Right lobe of liver (tissue), 6 donors: ENCODE measurements at regions not wholly inside any gene's neighbourhood (a gene's known extent, or its start where the extent isn't known, plus 50 kb on each side); places are given as distances from the start of the nearest gene placed in this dataset.

Experiments
- ATAC-seq, 4 donors: fragments of 200-7000 bp; cut with Tn5 transposase; one replicate each; pipeline ENCODE4 v1.9.1; 2020; ENCODE audit warnings: mild to moderate bottlenecking in 4 of 4, moderate library complexity in 4 of 4
- DNase-seq, 3 donors: peaks; one replicate each; pipeline ENCODE4 v3.0.0-alpha.2; 2020
- H3K27ac ChIP-seq, 3 donors: fragments of 200-600 bp; one replicate each; pipeline ENCODE4 v1.8.0; 2022
- H3K27me3 ChIP-seq, 2 donors: fragments of 200-600 bp; one replicate each; pipeline ENCODE4 v1.8.0; 2022
- H3K36me3 ChIP-seq, 4 donors: fragments of 200-600 bp; sonication (generic) in 1 of 4; one replicate each; pipeline versions ENCODE4 v1.5.1 to v1.8.0; 2017 to 2022; ENCODE audit warnings: control low read depth in 1 of 4
- H3K4me1 ChIP-seq, 4 donors: fragments of 200-600 bp; sonication (generic) in 1 of 4; one replicate each; pipeline versions ENCODE4 v1.5.1 to v1.8.0; 2017 to 2022; ENCODE audit warnings: control low read depth in 1 of 4
- H3K4me3 ChIP-seq, 3 donors: fragments of 200-600 bp; one replicate each; pipeline ENCODE4 v1.8.0; 2022
- H3K9me3 ChIP-seq, 4 donors: fragments of 200-600 bp; sonication (generic) in 1 of 4; one replicate each; pipeline versions ENCODE4 v1.5.1 to v1.8.0; 2017 to 2022; ENCODE audit warnings: control low read depth in 1 of 4
- POLR2A ChIP-seq: fragments of 450-650 bp; IDR thresholded peaks from one replicate; pipeline ENCODE4 v1.6.1; 2017; ENCODE audit warnings: antibody characterized with exemption, mild to moderate bottlenecking
- WGBS: methylation state at CpG from one replicate; pipeline ENCODE4 v1.1.6; 2018; ENCODE audit warnings: low coverage, low lambda C conversion rate; ENCODE audit not compliant: insufficient coverage; ENCODE audit errors: missing lambda C conversion rate; 5-methylcytosine and 5-hydroxymethylcytosine counted together
- intact Hi-C, 2 donors: fragments of 100-400 bp; cut with DNase I; formaldehyde crosslinking; loops; one replicate each; pipeline versions ENCODE4 v1.11.2 to v1.14.1; 2022
- TF ChIP-seq, protein P1 (sequence below), 4 donors: fragments of 200-600 bp in 3 of 4; fragments of 450-650 bp in 1 of 4; IDR thresholded peaks; one replicate each; pipeline versions ENCODE4 v1.5.1 to v1.8.0; 2016 to 2022; ENCODE audit warnings: antibody characterized with exemption in 4 of 4, mild to moderate bottlenecking in 2 of 4
- donor health status: DM: no; HTN: yes; CAD: no.
- donor health status: DM: no; HTN: no; CAD: no.
- donor health status: DM: no; HTN: no; CAD: no.
- donor health status: DM: no; HTN: yes; CAD: no.
- donor health status: DM: no; HTN: yes; CAD: no.

- WGBS: 46% methylated on average over 3 of the region's 3 CpGs
- no peaks in the 10 kb centered on the region for H3K4me1 ChIP-seq
- no peak for DNase-seq
These were observed 1217.6 kb downstream of the JRKL start for GRCh38 chr11:97607291-97608000.

GRCh38 chr11:97610000-97610399, 1220.2 kb downstream of the JRKL start:
- TF ChIP-seq, protein P1, sequence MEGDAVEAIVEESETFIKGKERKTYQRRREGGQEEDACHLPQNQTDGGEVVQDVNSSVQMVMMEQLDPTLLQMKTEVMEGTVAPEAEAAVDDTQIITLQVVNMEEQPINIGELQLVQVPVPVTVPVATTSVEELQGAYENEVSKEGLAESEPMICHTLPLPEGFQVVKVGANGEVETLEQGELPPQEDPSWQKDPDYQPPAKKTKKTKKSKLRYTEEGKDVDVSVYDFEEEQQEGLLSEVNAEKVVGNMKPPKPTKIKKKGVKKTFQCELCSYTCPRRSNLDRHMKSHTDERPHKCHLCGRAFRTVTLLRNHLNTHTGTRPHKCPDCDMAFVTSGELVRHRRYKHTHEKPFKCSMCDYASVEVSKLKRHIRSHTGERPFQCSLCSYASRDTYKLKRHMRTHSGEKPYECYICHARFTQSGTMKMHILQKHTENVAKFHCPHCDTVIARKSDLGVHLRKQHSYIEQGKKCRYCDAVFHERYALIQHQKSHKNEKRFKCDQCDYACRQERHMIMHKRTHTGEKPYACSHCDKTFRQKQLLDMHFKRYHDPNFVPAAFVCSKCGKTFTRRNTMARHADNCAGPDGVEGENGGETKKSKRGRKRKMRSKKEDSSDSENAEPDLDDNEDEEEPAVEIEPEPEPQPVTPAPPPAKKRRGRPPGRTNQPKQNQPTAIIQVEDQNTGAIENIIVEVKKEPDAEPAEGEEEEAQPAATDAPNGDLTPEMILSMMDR (IDR thresholded peaks at IDR 0.05): no peak
- TF ChIP-seq POLR2A: no peak
- intact Hi-C loops: no loop called here

More at GRCh38 chr11:97607291-97608000, 1217.6 kb downstream of the JRKL start:
- Histone ChIP-seq H3K36me3 (no peaks in the 10 kb centered on the region), H3K4me3 (no peak overlapping the region), H3K27ac (no peak overlapping the region), H3K27me3 (no peaks in the 10 kb centered on the region), H3K9me3 (no peaks in the 10 kb centered on the region)
- intact Hi-C loops: no loop called here
- TF ChIP-seq POLR2A: no peak
- TF ChIP-seq, protein P1 (IDR thresholded peaks at IDR 0.05): no peak
- no peak for ATAC-seq

DNA sequence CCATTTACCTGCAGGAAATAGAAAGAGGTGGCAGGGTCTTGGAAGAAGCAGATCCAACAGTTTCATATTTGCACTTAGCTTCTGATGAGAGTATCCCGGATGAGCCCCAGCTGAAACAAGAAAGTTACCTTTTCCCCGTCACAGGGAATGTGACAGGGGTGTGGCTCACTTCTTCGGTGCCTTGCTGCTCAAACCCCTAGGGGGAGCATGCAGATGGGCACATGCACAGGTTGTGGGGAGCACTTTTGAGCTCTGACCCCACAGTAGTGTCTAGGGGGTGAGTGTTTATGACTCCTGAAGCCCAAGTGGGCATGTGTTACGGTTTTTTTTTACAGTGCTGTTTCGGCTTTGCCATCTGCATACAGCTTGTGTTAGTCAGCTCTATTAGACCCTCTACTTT, 1221.0 kb downstream of the JRKL start:
- Histone ChIP-seq H3K4me1 (no peaks in the 10 kb centered on the region), H3K9me3 (no peaks in the 10 kb centered on the region), H3K4me3 (no peak overlapping the region), H3K27ac (no peak overlapping the region), H3K36me3 (no peaks in the 10 kb centered on the region), H3K27me3 (no peaks in the 10 kb centered on the region)
- 69% methylated on average over 4 of the region's 5 CpGs for WGBS
- ATAC-seq: no peak
- intact Hi-C loops: no loop called here
- DNase-seq: no peak
- TF ChIP-seq POLR2A: no peak
- TF ChIP-seq, protein P1 (IDR thresholded peaks at IDR 0.05): no peak

More at GRCh38 chr11:97610000-97610399, 1220.2 kb downstream of the JRKL start:
- 48% methylated on average over 4 of the region's 4 CpGs for WGBS
- H3K27me3 ChIP-seq: no peaks in the 10 kb centered on the region
- H3K9me3 ChIP-seq: no peaks in the 10 kb centered on the region
- ATAC-seq (no peak), DNase-seq (no peak)
- H3K4me1 ChIP-seq: no peaks in the 10 kb centered on the region
- no peak overlapping the region for H3K27ac ChIP-seq
- H3K4me3 ChIP-seq: no peak overlapping the region
- no peaks in the 10 kb centered on the region for H3K36me3 ChIP-seq

DNA sequence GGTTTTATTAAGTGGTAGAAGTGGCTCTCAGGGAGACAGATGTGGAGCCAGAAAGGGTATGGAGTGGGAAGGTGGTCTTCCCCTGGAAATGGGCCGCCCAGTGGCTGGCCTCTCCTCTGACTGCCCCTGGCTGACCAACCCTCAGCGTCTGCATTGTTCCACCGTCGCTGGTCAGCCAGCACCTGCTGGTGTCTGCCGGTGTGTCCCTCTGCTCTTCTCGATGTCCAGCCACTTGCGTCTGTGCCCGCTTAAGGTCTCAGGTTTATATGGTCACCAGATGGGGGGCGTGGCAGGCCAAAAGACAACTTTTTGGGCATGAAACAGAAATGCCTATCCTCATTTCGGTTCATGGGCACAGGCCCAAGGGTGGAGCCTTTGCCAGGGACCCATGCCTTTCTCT, 1221.5 kb downstream of the JRKL start:
- no peak for ATAC-seq
- H3K36me3 ChIP-seq: no peaks in the 10 kb centered on the region
- no peak for DNase-seq
- TF ChIP-seq, protein P1 (IDR thresholded peaks at IDR 0.05): no peak
- TF ChIP-seq POLR2A: no peak
- H3K27ac ChIP-seq: no peak overlapping the region
- no peak overlapping the region for H3K4me3 ChIP-seq
- H3K27me3 ChIP-seq: no peaks in the 10 kb centered on the region
- H3K4me1 ChIP-seq: no peaks in the 10 kb centered on the region
- H3K9me3 ChIP-seq: no peaks in the 10 kb centered on the region
- WGBS: 70% methylated on average over 2 of the region's 10 CpGs
- intact Hi-C loops: no loop called here
